ENCODE measurements at regions not wholly inside any gene's neighbourhood (a gene's known extent, or its start where the extent isn't known, plus 50 kb on each side); places are given as distances from the start of the nearest gene placed in this dataset.

DNA sequence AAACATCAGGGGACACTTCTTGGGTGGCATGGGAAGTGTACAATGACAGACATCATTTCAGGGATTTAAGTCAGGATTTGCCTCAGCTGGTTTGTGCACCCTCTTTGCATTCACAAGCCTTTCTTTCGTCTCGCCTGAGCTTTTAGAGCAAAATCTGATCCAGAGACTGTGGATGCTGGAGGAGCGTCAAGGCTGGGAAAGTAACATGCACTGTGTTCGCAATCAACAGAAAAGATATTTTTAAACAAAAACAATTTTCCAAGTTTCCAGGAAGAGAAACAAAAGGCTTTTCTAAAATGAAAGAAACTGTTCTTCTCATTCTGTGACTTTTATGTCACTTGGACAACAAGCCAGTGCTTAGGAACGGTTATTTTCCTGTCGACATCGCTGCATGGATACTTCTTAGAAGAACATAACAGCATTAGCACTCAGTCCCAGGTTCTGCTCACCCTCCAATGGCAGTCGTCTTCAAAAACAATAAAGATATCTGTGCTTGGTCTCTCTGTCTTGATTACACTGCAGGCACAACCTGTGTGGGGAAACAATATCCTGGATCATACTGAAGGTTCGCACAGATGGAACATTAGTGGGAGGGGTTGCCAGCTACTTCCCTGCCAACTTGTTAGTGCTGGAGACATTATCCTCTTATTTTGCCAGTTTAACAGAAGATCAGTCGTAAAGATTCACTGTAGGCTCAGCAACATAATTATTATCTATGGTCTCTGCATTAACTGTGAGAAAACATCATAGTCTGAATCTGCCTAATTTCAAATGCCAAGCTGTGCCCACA lies 403.3 kb upstream of the ATP2B1 start:
- no peak for DNase-seq

DNA sequence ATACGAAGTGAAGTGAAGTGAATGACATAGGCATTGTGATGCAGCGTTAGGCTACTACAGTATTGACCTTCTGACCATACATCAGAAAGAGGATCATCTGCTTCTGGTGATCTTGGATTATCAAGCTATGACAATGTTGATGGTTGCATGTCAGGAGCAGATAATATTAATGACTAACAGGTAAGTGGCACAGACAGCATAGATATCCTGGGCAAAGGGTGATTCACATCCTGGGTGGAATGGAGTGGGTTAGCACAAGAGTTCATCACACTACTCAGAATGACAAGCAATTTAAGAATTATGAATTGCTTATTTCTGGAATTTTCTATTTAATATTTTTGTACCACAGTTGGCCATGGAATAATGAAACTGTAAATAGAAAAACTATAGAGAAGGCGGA lies 397.9 kb upstream of the ATP2B1 start:
- no peak for DNase-seq

GRCh38 chr12:90102957-90103652 lies 394.5 kb upstream of the ATP2B1 start:
- DNase-seq = peak; percentile 69

- DNase-seq = no peak
These were observed 391.9 kb upstream of the ATP2B1 start for GRCh38 chr12:90100579-90100978.

DNA sequence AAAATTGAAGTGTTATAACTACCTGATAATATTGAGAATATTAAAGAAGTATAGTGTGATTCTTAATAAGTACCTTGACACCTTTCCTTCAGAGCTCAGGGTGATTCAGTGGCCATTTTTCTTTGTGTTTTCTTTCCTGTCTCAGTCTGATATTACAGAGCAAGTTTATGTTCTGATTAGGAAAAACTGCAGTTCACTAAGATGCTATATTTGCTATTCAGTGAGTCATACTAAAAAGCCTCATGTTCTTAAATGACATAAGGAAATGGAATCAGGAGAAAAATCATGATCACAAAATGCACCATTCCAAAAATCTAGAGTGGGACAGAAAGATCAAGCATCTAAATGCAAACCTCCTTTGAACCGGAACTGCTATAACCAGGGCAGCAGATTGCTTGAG lies 390.6 kb upstream of the ATP2B1 start:
- no peak for DNase-seq

DNA sequence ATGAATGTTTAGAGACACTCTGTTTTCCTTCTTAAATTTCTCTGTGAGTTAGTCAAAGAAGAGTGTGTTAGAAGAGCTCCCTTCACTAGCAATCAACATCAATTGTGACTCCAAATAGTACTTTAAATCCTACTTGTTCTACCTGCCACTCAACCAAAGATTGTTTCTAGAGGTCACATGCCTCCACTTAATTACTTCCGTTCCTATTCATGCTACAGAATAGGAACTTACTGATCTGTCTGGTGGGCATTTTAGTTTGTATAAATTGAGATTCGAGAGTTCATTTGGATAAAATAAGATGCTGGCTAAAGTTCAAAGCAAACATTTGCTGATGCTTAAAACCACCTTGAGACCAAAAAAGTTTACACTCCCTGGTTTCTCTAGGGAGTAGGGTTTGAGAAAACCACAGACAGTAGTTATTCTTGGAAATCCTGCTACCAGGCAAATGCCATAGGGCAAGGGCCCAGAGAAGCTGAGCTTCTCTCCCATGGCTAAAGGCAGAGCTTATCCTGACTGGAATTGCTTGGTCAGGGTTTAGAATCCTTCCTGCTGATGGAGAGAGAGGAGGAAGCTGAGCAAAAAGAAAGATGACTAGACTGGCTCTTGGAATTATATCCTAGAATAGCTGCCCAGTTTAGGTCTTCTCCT lies 389.6 kb upstream of the ATP2B1 start:
- DNase-seq = no peak

DNA sequence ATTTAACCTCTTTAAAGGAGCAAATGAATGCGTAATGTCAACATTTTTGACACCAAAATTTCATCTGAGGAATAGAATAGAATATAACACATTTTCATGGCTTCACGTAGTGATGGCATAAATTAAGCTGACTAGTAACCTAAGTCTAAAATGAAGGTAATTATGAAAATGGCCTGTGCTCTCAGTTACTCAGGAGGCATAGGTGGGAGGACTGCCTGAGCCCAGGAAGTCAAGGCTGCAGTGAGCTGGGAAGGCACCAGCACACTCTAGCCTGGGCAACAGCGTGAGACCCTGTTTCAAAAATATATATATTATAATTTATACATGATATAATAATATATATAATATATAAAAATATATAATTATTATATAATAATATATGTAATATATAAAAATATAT lies 383.2 kb upstream of the ATP2B1 start:
- DNase-seq = no peak

- no peak for DNase-seq
These were observed 382.5 kb upstream of the ATP2B1 start for GRCh38 chr12:90090929-90091651.

- no peak for DNase-seq
These were observed 377.6 kb upstream of the ATP2B1 start for GRCh38 chr12:90086281-90086680.

DNA sequence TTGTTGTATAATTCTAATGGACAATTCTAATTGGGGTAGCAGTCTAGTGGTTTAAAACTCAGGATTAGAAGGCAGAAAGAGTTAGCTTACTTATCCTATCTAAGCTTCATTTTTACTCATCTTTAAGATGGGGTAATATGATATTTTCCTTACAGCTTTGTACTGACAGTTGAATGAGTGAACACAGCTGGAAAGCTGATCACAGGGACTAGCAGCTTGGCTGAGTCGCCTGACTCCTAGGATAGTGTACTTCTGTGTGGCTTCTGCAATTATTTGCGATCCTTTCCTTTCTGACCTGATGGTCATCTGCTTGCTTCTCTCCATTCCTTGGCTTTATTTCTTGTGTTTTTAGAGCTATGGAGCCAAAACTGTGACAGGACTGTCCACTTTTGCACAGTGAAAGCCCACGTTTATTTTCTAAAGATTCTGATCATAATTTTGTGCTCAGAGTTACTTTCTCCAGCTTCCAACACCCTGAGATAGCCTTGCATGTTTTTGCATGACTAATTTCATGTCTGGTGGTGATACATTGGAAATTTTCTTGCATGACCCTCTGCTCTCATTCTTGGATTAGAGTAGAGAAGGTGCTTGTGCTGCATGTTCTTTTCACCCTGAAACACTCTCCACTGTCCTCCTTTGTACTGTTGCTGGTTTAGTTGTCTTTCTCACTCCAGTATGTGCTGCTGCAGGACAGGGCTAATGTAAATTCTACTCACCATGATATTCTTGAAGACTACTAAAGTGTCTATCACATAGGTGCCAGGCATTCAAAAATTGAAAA lies 377.0 kb upstream of the ATP2B1 start:
- DNase-seq = no peak

GRCh38 chr12:90084018-90084417 lies 375.4 kb upstream of the ATP2B1 start:
- no peak for DNase-seq

DNA sequence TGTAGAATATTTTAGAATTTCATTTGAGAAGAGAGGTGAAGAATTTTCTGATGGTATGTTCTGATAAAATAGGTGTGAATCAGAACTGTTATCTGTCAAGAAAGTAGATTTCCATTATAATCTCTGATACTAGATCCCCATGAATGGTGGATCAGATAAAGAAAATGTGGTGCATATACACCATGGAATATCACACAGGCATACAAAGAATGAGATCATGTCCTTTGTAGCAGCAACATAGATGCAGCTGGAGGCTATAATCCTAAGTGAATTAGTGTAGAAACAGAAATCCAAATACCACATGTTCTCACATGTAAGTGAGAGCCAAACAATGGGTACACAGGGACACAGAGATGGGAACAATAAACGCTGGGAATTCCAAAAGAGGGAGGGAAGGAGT lies 372.0 kb upstream of the ATP2B1 start:
- no peak for DNase-seq

DNA sequence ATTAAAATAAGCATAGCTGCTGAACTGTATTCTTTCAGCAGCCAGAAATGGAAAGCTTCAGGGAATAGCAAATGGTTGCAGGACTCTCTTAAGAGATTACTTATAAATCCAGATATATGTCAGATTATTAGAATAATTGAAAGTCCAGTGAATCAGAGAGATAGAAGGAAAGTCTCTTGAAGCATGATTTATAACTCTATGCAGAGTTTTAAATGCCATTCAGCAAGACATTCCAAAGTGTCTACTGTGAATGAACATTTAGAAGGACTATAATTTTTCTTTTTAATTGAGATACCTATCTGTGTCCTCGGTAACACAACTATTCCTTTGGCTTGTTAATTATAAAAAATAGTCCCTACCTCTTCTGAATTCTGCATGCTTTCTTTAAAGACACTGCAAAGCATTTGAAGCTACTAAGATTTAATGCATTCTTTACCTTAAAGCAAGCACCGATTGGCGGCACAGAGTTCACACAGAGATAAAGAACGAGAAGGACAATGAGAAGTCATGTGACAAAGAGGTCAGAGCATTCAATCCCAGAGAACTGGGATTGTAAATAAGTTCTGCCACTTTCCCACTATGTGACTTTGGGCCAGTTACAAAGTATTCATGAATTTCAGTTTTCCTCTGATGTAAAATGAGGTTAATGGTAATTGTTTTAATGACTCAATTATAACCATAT lies 371.0 kb upstream of the ATP2B1 start:
- no peak for DNase-seq

GRCh38 chr12:90078344-90078743 lies 369.7 kb upstream of the ATP2B1 start:
- no peak for DNase-seq

- no peak for DNase-seq
These were observed 369.1 kb upstream of the ATP2B1 start for GRCh38 chr12:90077756-90078155.

DNA sequence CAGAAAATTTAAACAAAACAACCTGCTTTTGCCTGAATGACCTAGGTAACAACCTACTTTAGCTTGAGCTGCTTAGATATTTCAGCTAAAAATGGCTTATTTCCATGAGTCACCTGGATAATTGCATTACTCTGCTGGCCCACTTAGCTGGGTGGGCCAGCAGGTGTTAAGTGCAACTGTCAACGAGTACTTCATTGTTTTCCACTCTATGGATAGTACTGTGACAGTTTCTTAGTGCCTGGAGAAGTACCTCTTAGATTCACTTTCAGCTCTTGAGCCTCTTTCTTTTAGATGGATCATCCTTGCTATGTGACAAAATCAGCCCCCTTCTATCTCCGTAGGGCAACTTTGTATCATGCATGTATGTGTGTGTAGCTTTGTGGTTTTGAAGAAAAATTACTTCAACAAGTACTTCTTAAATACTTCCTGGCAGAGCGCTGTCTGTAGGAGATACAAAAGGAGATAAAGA lies 368.2 kb upstream of the ATP2B1 start:
- no peak for DNase-seq

GRCh38 chr12:90075685-90076084 lies 367.0 kb upstream of the ATP2B1 start:
- no peak for DNase-seq

GRCh38 chr12:90074086-90074485 lies 365.4 kb upstream of the ATP2B1 start:
- no peak for DNase-seq

DNA sequence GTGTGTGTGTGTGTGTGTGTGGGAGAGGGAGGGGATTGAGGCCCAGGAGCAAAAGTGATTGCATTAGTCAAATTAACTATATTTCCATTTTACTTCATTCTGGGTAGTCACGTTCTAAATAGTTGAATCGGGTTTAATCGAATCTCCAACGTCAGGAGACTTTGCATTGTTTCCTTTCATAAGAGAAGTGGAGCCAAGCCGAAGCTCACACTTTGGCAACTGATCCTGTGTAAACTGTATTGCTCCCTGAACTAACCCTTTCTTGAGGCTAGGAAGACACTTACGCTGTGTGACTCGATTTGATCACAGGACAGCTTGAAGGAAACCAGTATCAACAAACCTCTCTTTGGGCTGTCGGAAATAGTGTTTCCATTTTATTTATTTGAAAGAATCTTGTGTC lies 363.4 kb upstream of the ATP2B1 start:
- no peak for DNase-seq

DNA sequence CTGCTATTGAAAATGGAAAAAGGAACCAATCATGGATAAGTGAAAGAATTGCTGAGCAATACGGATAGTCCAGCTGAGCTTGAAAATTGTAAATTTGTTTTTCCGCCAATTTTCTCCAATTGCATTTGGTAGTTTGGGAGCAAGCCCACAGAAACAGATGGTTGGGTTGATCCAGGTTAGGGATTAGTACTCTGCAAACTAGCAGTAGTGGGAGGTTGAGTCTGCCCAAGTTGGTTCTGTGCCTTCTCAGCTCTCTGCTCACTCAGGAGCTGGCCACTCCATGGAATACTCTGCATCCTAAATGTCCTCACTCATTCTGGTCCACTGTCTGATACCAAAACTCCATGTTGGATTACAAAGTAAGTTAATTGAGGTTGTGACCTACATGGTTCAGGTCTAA lies 361.1 kb upstream of the ATP2B1 start:
- DNase-seq = no peak

DNA sequence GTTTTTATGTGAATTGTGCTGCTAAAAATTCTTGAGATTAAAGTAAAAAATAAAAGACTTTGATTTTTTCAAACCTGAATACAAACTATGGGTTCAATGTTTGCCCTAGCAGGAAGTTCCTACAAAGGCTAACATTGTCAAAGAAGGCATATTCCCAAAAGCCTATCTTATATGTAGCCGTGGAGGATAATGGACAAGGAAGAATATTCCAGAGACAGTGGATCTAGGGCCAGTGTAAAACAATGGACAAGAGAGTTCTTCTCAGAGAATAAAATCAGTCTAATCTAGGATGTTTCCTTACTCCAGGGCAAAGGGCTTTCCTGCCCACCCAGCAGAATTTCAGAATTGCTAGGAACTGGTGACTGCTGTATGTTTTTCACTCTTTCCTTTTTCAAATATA lies 359.2 kb upstream of the ATP2B1 start:
- DNase-seq = no peak
